Kidney (tissue), 13 donors: ENCODE measurements at regions not wholly inside any gene's neighbourhood (a gene's known extent, or its start where the extent isn't known, plus 50 kb on each side); places are given as distances from the start of the nearest gene placed in this dataset.
A peak's percentile ranks its signal among the peaks of the same experiment; 100 is the strongest.

Experiments used
- DNase-seq, 5 donors: peaks; one replicate each; pipeline ENCODE4 v3.0.0-alpha.2; 2013 to 2020
- FAIRE-seq: peaks from 2 replicates; lab custom pipeline; 2012; peaks lifted over from hg19 to GRCh38; lab: Jason Lieb, UNC
- H3K27ac ChIP-seq, 2 donors: one replicate each; pipeline ENCODE4 v1.7.0; 2013; ENCODE audit warnings: low read depth in 2 of 2, low read length in 2 of 2, inconsistent platforms in 1 of 2
- H3K27me3 ChIP-seq: one replicate; pipeline ENCODE4 v1.7.1; 2013; ENCODE audit warnings: low read length, inconsistent platforms; ENCODE audit not compliant: control insufficient read depth, insufficient read depth
- H3K36me3 ChIP-seq, 3 donors: one replicate each; pipeline versions ENCODE4 v1.7.0 to v1.7.1; 2013; ENCODE audit warnings: low read length in 3 of 3, control low read depth in 1 of 3, inconsistent platforms in 1 of 3; ENCODE audit not compliant: insufficient read depth in 3 of 3, control insufficient read depth in 2 of 3
- H3K4me1 ChIP-seq, 3 donors: one replicate each; pipeline versions ENCODE4 v1.7.0 to v1.7.1; 2013; ENCODE audit warnings: low read length in 3 of 3, inconsistent platforms in 1 of 3, low read depth in 1 of 3; ENCODE audit not compliant: control insufficient read depth in 2 of 3, insufficient read depth in 2 of 3
- H3K4me3 ChIP-seq, 3 donors: one replicate each; pipeline versions ENCODE4 v1.7.0 to v1.8.1; 2013; ENCODE audit warnings: low read length in 3 of 3, control low read depth in 1 of 3, inconsistent platforms in 1 of 3
- H3K9ac ChIP-seq, 3 donors: one replicate each; pipeline versions ENCODE4 v1.7.0 to v1.7.1; 2013; ENCODE audit warnings: low read length in 3 of 3, control low read depth in 1 of 3, inconsistent platforms in 1 of 3
- H3K9me3 ChIP-seq, 3 donors: one replicate each; pipeline versions ENCODE4 v1.7.0 to v1.7.1; 2013; ENCODE audit warnings: low read length in 3 of 3, control low read depth in 1 of 3, inconsistent platforms in 1 of 3; ENCODE audit not compliant: control insufficient read depth in 2 of 3, insufficient read depth in 1 of 3
- CTCF ChIP-seq: IDR thresholded peaks from 3 replicates; pipeline ENCODE4 v1.5.1; 2012; ENCODE audit warnings: mild to moderate bottlenecking, moderate library complexity, borderline replicate concordance; ENCODE audit not compliant: insufficient read depth; ENCODE audit errors: extremely low read depth
- intact Hi-C: fragments of 100-400 bp; cut with DNase I; formaldehyde crosslinking; loops from one replicate; pipeline ENCODE4 v1.11.1; 2022
- donor health status: control.
- donor health status: control.
- donor health status: control.
- donor health status: control.
- donor health status: control.
- donor health status: DM: yes; HTN: yes; CAD: no.
- donor health status: Normal renal cell carcinoma (clear cell type).

DNA sequence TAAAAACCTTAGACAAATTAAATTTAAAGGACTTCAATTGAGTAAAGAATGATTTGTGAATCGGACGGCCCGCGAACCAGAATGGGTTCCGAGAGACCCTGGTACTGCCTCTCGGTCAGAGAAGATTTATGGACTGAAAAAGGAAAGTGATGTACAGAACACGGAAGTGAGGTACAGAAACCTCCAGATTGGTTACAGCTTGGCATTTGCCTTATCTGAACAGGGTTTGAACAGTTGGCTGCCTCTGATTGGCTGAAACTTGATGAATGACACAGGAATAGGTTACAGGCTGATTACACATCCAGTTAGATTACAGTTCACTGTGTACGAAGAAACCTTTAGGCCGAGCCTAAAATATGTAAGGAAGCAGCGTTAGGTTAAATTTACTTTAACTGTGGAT lies 156.5 kb upstream of the EGFLAM start:
- Histone ChIP-seq H3K27me3 (no peaks in the 10 kb centered on the region), H3K9me3 (no peaks in the 10 kb centered on the region), H3K4me1 (peaks cover 0 to 3% (median 0%) of the 10 kb centered on the region in 3 donors), H3K36me3 (no peaks in the 10 kb centered on the region), H3K9ac (no peak overlapping the region), H3K27ac (no peak overlapping the region), H3K4me3 (no peak overlapping the region)
- DNase-seq (no peak), FAIRE-seq (no peak)
- intact Hi-C loops, result no loop called here
- no peak for TF ChIP-seq CTCF

GRCh38 chr5:38099205-38100168 lies 158.9 kb upstream of the EGFLAM start:
- no peaks in the 10 kb centered on the region for H3K27me3 ChIP-seq
- no peak for TF ChIP-seq CTCF
- DNase-seq (peak in 1 of 5 donors; percentile 66), FAIRE-seq (no peak)
- H3K36me3 ChIP-seq, result no peaks in the 10 kb centered on the region
- H3K4me1 ChIP-seq, result no peaks in the 10 kb centered on the region
- no peak overlapping the region for H3K4me3 ChIP-seq
- intact Hi-C loops, result no loop called here
- no peak overlapping the region for H3K27ac ChIP-seq
- H3K9me3 ChIP-seq, result no peaks in the 10 kb centered on the region
- H3K9ac ChIP-seq, result no peak overlapping the region

GRCh38 chr5:38094889-38095288 lies 163.5 kb upstream of the EGFLAM start:
- FAIRE-seq, result no peak
- Histone ChIP-seq H3K36me3 (no peaks in the 10 kb centered on the region), H3K27ac (no peak overlapping the region), H3K9ac (no peak overlapping the region), H3K4me3 (no peak overlapping the region), H3K4me1 (no peaks in the 10 kb centered on the region), H3K9me3 (no peaks in the 10 kb centered on the region), H3K27me3 (no peaks in the 10 kb centered on the region)
- intact Hi-C loops, result no loop called here
- TF ChIP-seq CTCF, result no peak
- no peak for DNase-seq
